Neural progenitor cell (in vitro differentiated cells): ENCODE measurements at regions not wholly inside any gene's neighbourhood (a gene's known extent, or its start where the extent isn't known, plus 50 kb on each side); places are given as distances from the start of the nearest gene placed in this dataset.

ENCODE experiments used
- DNase-seq: peaks from one replicate; pipeline ENCODE4 v3.0.0-alpha.2; 2016; ENCODE audit warnings: low spot score
- H2AFZ ChIP-seq: fragments of 200-600 bp; sonication (generic); replicated peaks from 2 replicates; pipeline ENCODE4 v1.6.1; 2016; ENCODE audit warnings: antibody characterized with exemption
- H3F3A ChIP-seq: fragments of 200-600 bp; sonication (generic); 2 replicates; pipeline ENCODE4 v1.6.1; 2016; ENCODE audit warnings: antibody characterized with exemption, low read depth
- H3K27ac ChIP-seq: fragments of 200-600 bp; sonication (generic); 2 replicates; pipeline ENCODE4 v1.5.1; 2016; ENCODE audit warnings: mild to moderate bottlenecking
- H3K27me3 ChIP-seq: fragments of 200-600 bp; sonication (generic); 2 replicates; pipeline ENCODE4 v1.6.1; 2016; ENCODE audit warnings: mild to moderate bottlenecking, moderate library complexity
- H3K36me3 ChIP-seq: fragments of 200-600 bp; sonication (generic); 2 replicates; pipeline ENCODE4 v1.5.1; 2016
- H3K4me1 ChIP-seq: fragments of 200-600 bp; sonication (generic); 2 replicates; pipeline ENCODE4 v1.6.1; 2016; ENCODE audit warnings: mixed run types
- H3K4me2 ChIP-seq: fragments of 200-600 bp; sonication (generic); 2 replicates; pipeline ENCODE4 v1.6.1; 2016
- H3K4me3 ChIP-seq: fragments of 200-600 bp; sonication (generic); 2 replicates; pipeline ENCODE4 v1.5.1; 2016
- H3K79me2 ChIP-seq: fragments of 200-600 bp; sonication (generic); 2 replicates; pipeline ENCODE4 v1.6.1; 2016; ENCODE audit warnings: low read depth
- H3K9ac ChIP-seq: fragments of 200-600 bp; sonication (generic); 2 replicates; pipeline ENCODE4 v1.6.1; 2016
- H3K9me3 ChIP-seq: fragments of 200-600 bp; sonication (generic); 2 replicates; pipeline ENCODE4 v1.5.1; 2016; ENCODE audit warnings: low read depth
- H4K20me1 ChIP-seq: fragments of 200-600 bp; sonication (generic); 2 replicates; pipeline ENCODE4 v1.6.1; 2016; ENCODE audit warnings: low read depth
- H3K27ac Mint-ChIP-seq: 3 replicates; pipeline ENCODE4 v1.8.0; 2021; ENCODE audit warnings: mixed read lengths
- H3K27me3 Mint-ChIP-seq: 2 replicates; pipeline ENCODE4 v1.8.0; 2022; ENCODE audit warnings: low read depth, mild to moderate bottlenecking, inconsistent platforms, moderate library complexity, mixed read lengths; ENCODE audit not compliant: insufficient read depth
- H3K36me3 Mint-ChIP-seq: 3 replicates; pipeline ENCODE4 v1.8.0; 2021; ENCODE audit warnings: mixed read lengths
- H3K4me1 Mint-ChIP-seq: 3 replicates; pipeline ENCODE4 v1.8.0; 2021; ENCODE audit warnings: mixed read lengths
- H3K4me3 Mint-ChIP-seq: 3 replicates; pipeline ENCODE4 v1.8.0; 2021; ENCODE audit warnings: mild to moderate bottlenecking, moderate library complexity, mixed read lengths
- H3K9me3 Mint-ChIP-seq: 3 replicates; pipeline ENCODE4 v1.8.0; 2020; ENCODE audit warnings: mixed read lengths
- EZH2 ChIP-seq: fragments of 200-600 bp; sonication (generic); IDR thresholded peaks from 2 replicates; pipeline ENCODE4 v1.6.1; 2017; ENCODE audit warnings: antibody characterized with exemption, mild to moderate bottlenecking, moderate library complexity
- EZH2phosphoT487 ChIP-seq: fragments of 200-600 bp; sonication (generic); IDR thresholded peaks from 2 replicates; pipeline ENCODE4 v1.6.1; 2017; ENCODE audit warnings: antibody characterized with exemption
- TF ChIP-seq, protein P1 (sequence below): fragments of 200-600 bp; sonication (generic); IDR thresholded peaks from 2 replicates; pipeline ENCODE4 v1.5.1; 2017; ENCODE audit warnings: antibody characterized with exemption, mild to moderate bottlenecking

DNA sequence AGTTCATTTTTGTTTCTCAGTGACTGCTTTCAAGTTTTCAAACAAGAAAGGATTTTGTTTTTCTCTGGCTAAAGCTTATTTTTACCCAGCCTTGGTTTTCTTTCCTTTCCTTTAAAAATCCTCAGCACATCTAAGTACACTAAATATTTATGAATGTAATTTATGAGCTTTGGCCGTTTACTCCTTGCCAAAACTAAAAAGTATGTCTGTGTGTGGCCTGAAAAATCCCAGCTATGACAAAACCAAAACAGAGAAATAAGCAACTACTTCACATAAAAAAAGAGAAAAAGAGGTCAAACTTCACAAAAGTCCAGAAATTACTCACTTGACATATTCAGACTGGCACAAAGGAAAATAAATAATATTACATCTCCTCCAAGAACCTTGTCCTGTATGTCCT, 365.1 kb upstream of the NFE2L3 start:
- Histone ChIP-seq H3K4me2 (no peak overlapping the region), H2AFZ (no peak overlapping the region), H3K4me1 (peaks cover 12% of the 10 kb centered on the region), H3K9me3 (no peaks in the 10 kb centered on the region), H3K79me2 (no peaks in the 10 kb centered on the region), H4K20me1 (no peaks in the 10 kb centered on the region), H3K9ac (no peak overlapping the region), H3K27ac (no peak overlapping the region), H3K27me3 (no peaks in the 10 kb centered on the region), H3K36me3 (no peaks in the 10 kb centered on the region), H3F3A (no peaks in the 10 kb centered on the region), H3K4me3 (no peak overlapping the region)
- Mint-ChIP-seq H3K4me1 (peaks cover 16% of the 10 kb centered on the region), H3K4me3 (no peak overlapping the region), H3K27me3 (peaks cover 6% of the 10 kb centered on the region), H3K27ac (no peak overlapping the region), H3K36me3 (no peaks in the 10 kb centered on the region), H3K9me3 (no peaks in the 10 kb centered on the region)
- no peak for DNase-seq
- TF ChIP-seq EZH2phosphoT487 (no peak), EZH2 (no peak)
- TF ChIP-seq, protein P1, sequence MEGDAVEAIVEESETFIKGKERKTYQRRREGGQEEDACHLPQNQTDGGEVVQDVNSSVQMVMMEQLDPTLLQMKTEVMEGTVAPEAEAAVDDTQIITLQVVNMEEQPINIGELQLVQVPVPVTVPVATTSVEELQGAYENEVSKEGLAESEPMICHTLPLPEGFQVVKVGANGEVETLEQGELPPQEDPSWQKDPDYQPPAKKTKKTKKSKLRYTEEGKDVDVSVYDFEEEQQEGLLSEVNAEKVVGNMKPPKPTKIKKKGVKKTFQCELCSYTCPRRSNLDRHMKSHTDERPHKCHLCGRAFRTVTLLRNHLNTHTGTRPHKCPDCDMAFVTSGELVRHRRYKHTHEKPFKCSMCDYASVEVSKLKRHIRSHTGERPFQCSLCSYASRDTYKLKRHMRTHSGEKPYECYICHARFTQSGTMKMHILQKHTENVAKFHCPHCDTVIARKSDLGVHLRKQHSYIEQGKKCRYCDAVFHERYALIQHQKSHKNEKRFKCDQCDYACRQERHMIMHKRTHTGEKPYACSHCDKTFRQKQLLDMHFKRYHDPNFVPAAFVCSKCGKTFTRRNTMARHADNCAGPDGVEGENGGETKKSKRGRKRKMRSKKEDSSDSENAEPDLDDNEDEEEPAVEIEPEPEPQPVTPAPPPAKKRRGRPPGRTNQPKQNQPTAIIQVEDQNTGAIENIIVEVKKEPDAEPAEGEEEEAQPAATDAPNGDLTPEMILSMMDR: no peak

GRCh38 chr7:25787336-25787735, 364.7 kb upstream of the NFE2L3 start:
- Histone ChIP-seq H3K4me2 (no peak overlapping the region), H3K27me3 (no peaks in the 10 kb centered on the region), H3K4me3 (no peak overlapping the region), H3F3A (no peaks in the 10 kb centered on the region), H3K4me1 (peaks cover 12% of the 10 kb centered on the region), H3K79me2 (no peaks in the 10 kb centered on the region), H3K9me3 (no peaks in the 10 kb centered on the region), H3K27ac (no peak overlapping the region), H2AFZ (no peak overlapping the region), H4K20me1 (no peaks in the 10 kb centered on the region), H3K36me3 (no peaks in the 10 kb centered on the region), H3K9ac (no peak overlapping the region)
- no peak for DNase-seq
- Mint-ChIP-seq H3K4me1 (peaks cover 16% of the 10 kb centered on the region), H3K27ac (no peak overlapping the region), H3K27me3 (peaks cover 6% of the 10 kb centered on the region), H3K4me3 (no peak overlapping the region), H3K9me3 (no peaks in the 10 kb centered on the region), H3K36me3 (no peaks in the 10 kb centered on the region)
- no peak for TF ChIP-seq EZH2

GRCh38 chr7:25788371-25788770, 363.6 kb upstream of the NFE2L3 start:
- Histone ChIP-seq H3K4me3 (no peak overlapping the region), H3K36me3 (no peaks in the 10 kb centered on the region), H3K4me2 (no peak overlapping the region), H3K9ac (no peak overlapping the region), H3K4me1 (peaks cover 12% of the 10 kb centered on the region), H4K20me1 (no peaks in the 10 kb centered on the region), H3K9me3 (no peaks in the 10 kb centered on the region), H3K27ac (no peak overlapping the region), H2AFZ (no peak overlapping the region), H3K27me3 (no peaks in the 10 kb centered on the region), H3K79me2 (no peaks in the 10 kb centered on the region), H3F3A (no peaks in the 10 kb centered on the region)
- Mint-ChIP-seq H3K4me1 (peaks cover 16% of the 10 kb centered on the region), H3K27ac (no peak overlapping the region), H3K36me3 (no peaks in the 10 kb centered on the region), H3K4me3 (no peak overlapping the region), H3K27me3 (peaks cover 6% of the 10 kb centered on the region), H3K9me3 (no peaks in the 10 kb centered on the region)
- DNase-seq: no peak
- TF ChIP-seq EZH2 (no peak), EZH2phosphoT487 (no peak)
- TF ChIP-seq, protein P1: no peak

GRCh38 chr7:25788961-25789620, 362.9 kb upstream of the NFE2L3 start:
- H3K4me3 ChIP-seq: no peak overlapping the region
- no peaks in the 10 kb centered on the region for H4K20me1 ChIP-seq
- H3K4me3 Mint-ChIP-seq: no peak overlapping the region
- no peak overlapping the region for H3K4me2 ChIP-seq
- H3K27me3 ChIP-seq: no peaks in the 10 kb centered on the region
- peak overlapping the region; percentile 8 for H3K27ac Mint-ChIP-seq
- no peaks in the 10 kb centered on the region for H3K9me3 Mint-ChIP-seq
- TF ChIP-seq EZH2phosphoT487 (no peak), EZH2 (no peak)
- TF ChIP-seq, protein P1: no peak
- H3K9ac ChIP-seq: no peak overlapping the region
- H3K36me3 Mint-ChIP-seq: no peaks in the 10 kb centered on the region
- H3K27ac ChIP-seq: no peak overlapping the region
- no peaks in the 10 kb centered on the region for H3F3A ChIP-seq
- H3K9me3 ChIP-seq: no peaks in the 10 kb centered on the region
- H2AFZ ChIP-seq: no peak overlapping the region
- H3K79me2 ChIP-seq: no peaks in the 10 kb centered on the region
- H3K4me1 Mint-ChIP-seq: peaks cover 16% of the 10 kb centered on the region
- H3K4me1 ChIP-seq: peaks cover 12% of the 10 kb centered on the region
- no peaks in the 10 kb centered on the region for H3K36me3 ChIP-seq
- DNase-seq: no peak
- H3K27me3 Mint-ChIP-seq: peaks cover 8% of the 10 kb centered on the region
